ENCODE measurements at regions not wholly inside any gene's neighbourhood (a gene's known extent, or its start where the extent isn't known, plus 50 kb on each side); places are given as distances from the start of the nearest gene placed in this dataset.
A peak's percentile ranks its signal among the peaks of the same experiment; 100 is the strongest.
"Not testable (repeated sequence)": the region's sequence is repeated elsewhere in the genome, so short reads cannot be mapped to it uniquely, and the experiment has no call there.

GRCh38 chr7:69439636-69440325 lies 158.5 kb upstream of the AUTS2 start:
- no peaks in the 10 kb centered on the region for H3K27me3 ChIP-seq (ENCODE audit: insufficient read depth, low read length)
- no peaks in the 10 kb centered on the region for H3K36me3 ChIP-seq (ENCODE audit: insufficient read depth, low read length)
- TF ChIP-seq, protein P1, sequence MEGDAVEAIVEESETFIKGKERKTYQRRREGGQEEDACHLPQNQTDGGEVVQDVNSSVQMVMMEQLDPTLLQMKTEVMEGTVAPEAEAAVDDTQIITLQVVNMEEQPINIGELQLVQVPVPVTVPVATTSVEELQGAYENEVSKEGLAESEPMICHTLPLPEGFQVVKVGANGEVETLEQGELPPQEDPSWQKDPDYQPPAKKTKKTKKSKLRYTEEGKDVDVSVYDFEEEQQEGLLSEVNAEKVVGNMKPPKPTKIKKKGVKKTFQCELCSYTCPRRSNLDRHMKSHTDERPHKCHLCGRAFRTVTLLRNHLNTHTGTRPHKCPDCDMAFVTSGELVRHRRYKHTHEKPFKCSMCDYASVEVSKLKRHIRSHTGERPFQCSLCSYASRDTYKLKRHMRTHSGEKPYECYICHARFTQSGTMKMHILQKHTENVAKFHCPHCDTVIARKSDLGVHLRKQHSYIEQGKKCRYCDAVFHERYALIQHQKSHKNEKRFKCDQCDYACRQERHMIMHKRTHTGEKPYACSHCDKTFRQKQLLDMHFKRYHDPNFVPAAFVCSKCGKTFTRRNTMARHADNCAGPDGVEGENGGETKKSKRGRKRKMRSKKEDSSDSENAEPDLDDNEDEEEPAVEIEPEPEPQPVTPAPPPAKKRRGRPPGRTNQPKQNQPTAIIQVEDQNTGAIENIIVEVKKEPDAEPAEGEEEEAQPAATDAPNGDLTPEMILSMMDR (IDR thresholded peaks at IDR 0.05; ENCODE audit: extremely low read depth, low read depth, low read length), result no peak
- H4K20me1 ChIP-seq (ENCODE audit: insufficient read depth, low read length), result no peaks in the 10 kb centered on the region
- DNase-seq (ENCODE audit: insufficient read length, low spot score, missing footprints), result no peak
- no peak overlapping the region for H3K4me3 ChIP-seq (ENCODE audit: insufficient read depth, low read length)
- H3K4me2 ChIP-seq (ENCODE audit: insufficient read depth, low read length), result no peak overlapping the region
- no peaks in the 10 kb centered on the region for H3K79me2 ChIP-seq (ENCODE audit: insufficient read depth, low read length)
- no peaks in the 10 kb centered on the region for H3K9me3 ChIP-seq (ENCODE audit: low read depth, low read length)
- no peak overlapping the region for H3K27ac ChIP-seq (ENCODE audit: low read depth, low read length)
- H3K4me1 ChIP-seq (ENCODE audit: insufficient read depth, low read length), result no peaks in the 10 kb centered on the region
- H2AFZ ChIP-seq (ENCODE audit: low read length), result no peak overlapping the region

DNA sequence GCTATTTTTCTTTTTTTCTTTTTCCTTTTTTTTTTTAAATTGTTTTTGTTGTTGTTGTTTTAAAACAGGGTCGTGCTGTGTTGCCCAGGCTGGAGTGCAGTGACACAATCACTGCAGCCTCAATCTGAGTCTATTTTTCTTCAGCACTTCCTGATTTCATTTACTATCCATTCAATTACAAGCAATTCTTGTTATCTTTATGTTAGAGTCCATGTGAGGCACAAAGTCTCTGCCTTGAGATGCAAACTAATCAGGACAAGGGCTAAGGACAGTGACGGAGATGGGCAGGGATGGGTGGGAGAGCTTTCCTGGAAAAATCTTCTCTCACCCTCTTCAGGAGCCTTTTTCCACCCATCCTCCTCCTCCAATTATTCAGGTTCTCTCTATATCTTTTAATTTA lies 157.3 kb upstream of the AUTS2 start:
- Histone ChIP-seq H3K9me3 (ENCODE audit: low read depth, low read length) (no peaks in the 10 kb centered on the region), H3K4me1 (ENCODE audit: insufficient read depth, low read length) (no peaks in the 10 kb centered on the region), H4K20me1 (ENCODE audit: insufficient read depth, low read length) (no peaks in the 10 kb centered on the region), H3K36me3 (ENCODE audit: insufficient read depth, low read length) (no peaks in the 10 kb centered on the region), H3K4me2 (ENCODE audit: insufficient read depth, low read length) (no peak overlapping the region), H3K27ac (ENCODE audit: low read depth, low read length) (no peak overlapping the region), H2AFZ (ENCODE audit: low read length) (no peak overlapping the region), H3K79me2 (ENCODE audit: insufficient read depth, low read length) (no peaks in the 10 kb centered on the region), H3K4me3 (ENCODE audit: insufficient read depth, low read length) (no peak overlapping the region), H3K27me3 (ENCODE audit: insufficient read depth, low read length) (no peaks in the 10 kb centered on the region)
- no peak for DNase-seq (ENCODE audit: insufficient read length, low spot score, missing footprints)
- TF ChIP-seq, protein P1 (IDR thresholded peaks at IDR 0.05; ENCODE audit: extremely low read depth, low read depth, low read length), result no peak

DNA sequence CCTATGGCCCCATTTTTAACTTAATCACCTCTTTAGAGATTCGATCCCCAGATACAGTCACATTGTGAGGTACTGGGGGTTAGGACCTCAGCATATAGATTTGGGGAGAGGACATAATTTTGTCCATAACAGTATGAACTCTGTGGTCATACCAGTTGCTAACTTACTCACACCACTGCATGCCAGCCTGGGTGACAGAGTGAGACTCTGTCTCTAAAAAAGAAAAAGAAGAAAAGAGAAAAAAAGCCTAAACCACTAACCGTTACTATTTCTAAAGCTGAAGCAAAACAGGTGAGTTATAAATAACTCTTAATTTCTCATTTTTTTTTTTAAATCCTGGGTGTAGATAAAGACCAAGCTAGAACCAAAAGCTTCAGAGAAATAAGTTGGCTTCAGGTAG lies 155.1 kb upstream of the AUTS2 start:
- TF ChIP-seq, protein P1 (IDR thresholded peaks at IDR 0.05; ENCODE audit: extremely low read depth, low read depth, low read length), result no peak
- H3K27ac ChIP-seq (ENCODE audit: low read depth, low read length), result no peak overlapping the region
- no peaks in the 10 kb centered on the region for H3K27me3 ChIP-seq (ENCODE audit: insufficient read depth, low read length)
- H3K79me2 ChIP-seq (ENCODE audit: insufficient read depth, low read length), result no peaks in the 10 kb centered on the region
- H3K4me1 ChIP-seq (ENCODE audit: insufficient read depth, low read length), result no peaks in the 10 kb centered on the region
- H3K4me2 ChIP-seq (ENCODE audit: insufficient read depth, low read length), result no peak overlapping the region
- H2AFZ ChIP-seq (ENCODE audit: low read length), result no peak overlapping the region
- no peak for DNase-seq (ENCODE audit: insufficient read length, low spot score, missing footprints)
- H3K9me3 ChIP-seq (ENCODE audit: low read depth, low read length), result no peaks in the 10 kb centered on the region
- H3K4me3 ChIP-seq (ENCODE audit: insufficient read depth, low read length), result no peak overlapping the region
- H4K20me1 ChIP-seq (ENCODE audit: insufficient read depth, low read length), result no peaks in the 10 kb centered on the region
- H3K36me3 ChIP-seq (ENCODE audit: insufficient read depth, low read length), result no peaks in the 10 kb centered on the region

DNA sequence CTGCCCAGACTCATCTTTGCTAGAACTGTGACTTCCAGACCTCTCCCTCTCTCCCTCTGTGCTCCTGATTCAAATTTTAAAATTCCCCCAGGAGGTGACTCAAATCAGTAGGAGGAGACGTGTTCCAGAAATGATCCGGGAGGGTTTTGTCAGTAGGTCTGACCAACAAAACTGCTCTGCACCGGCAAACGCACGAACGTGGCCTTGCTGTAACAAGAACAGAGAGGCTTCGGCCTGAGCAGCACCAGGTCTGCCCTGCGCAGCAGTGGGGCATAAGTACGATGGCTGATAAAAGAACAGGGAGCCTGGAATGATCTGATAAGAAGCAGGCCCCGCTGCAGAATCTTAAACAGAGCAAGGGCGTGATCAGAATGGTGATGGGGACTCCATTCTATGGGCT lies 152.7 kb upstream of the AUTS2 start:
- H3K79me2 ChIP-seq (ENCODE audit: insufficient read depth, low read length), result no peaks in the 10 kb centered on the region
- no peaks in the 10 kb centered on the region for H3K27me3 ChIP-seq (ENCODE audit: insufficient read depth, low read length)
- no peaks in the 10 kb centered on the region for H3K4me1 ChIP-seq (ENCODE audit: insufficient read depth, low read length)
- TF ChIP-seq, protein P1 (IDR thresholded peaks at IDR 0.05; ENCODE audit: extremely low read depth, low read depth, low read length), result no peak
- no peaks in the 10 kb centered on the region for H3K36me3 ChIP-seq (ENCODE audit: insufficient read depth, low read length)
- H3K27ac ChIP-seq (ENCODE audit: low read depth, low read length), result no peak overlapping the region
- no peaks in the 10 kb centered on the region for H3K9me3 ChIP-seq (ENCODE audit: low read depth, low read length)
- no peaks in the 10 kb centered on the region for H4K20me1 ChIP-seq (ENCODE audit: insufficient read depth, low read length)
- H3K4me2 ChIP-seq (ENCODE audit: insufficient read depth, low read length), result no peak overlapping the region
- no peak overlapping the region for H3K4me3 ChIP-seq (ENCODE audit: insufficient read depth, low read length)
- H2AFZ ChIP-seq (ENCODE audit: low read length), result no peak overlapping the region
- DNase-seq (ENCODE audit: insufficient read length, low spot score, missing footprints), result peak; percentile 64

- H3K4me2 ChIP-seq (ENCODE audit: insufficient read depth, low read length); H3K27ac ChIP-seq (ENCODE audit: low read depth, low read length); H3K27me3 ChIP-seq (ENCODE audit: insufficient read depth, low read length); H4K20me1 ChIP-seq (ENCODE audit: insufficient read depth, low read length); H3K79me2 ChIP-seq (ENCODE audit: insufficient read depth, low read length); H3K4me3 ChIP-seq (ENCODE audit: insufficient read depth, low read length); H3K4me1 ChIP-seq (ENCODE audit: insufficient read depth, low read length); H3K9me3 ChIP-seq (ENCODE audit: low read depth, low read length); H3K36me3 ChIP-seq (ENCODE audit: insufficient read depth, low read length); H2AFZ ChIP-seq (ENCODE audit: low read length); DNase-seq (ENCODE audit: insufficient read length, low spot score, missing footprints): not testable (repeated sequence)
Measured at GRCh38 chr7:69446213-69446612, 152.1 kb upstream of the AUTS2 start.

All from osteoblast (primary cell).